ENCODE measurements at regions not wholly inside any gene's neighbourhood (a gene's known extent, or its start where the extent isn't known, plus 50 kb on each side); places are given as distances from the start of the nearest gene placed in this dataset.
A peak's percentile ranks its signal among the peaks of the same experiment; 100 is the strongest.

GRCh38 chr7:96855691-96856090, 146.0 kb upstream of the SEM1 start:
- no peaks in the 10 kb centered on the region for H3K4me1 ChIP-seq (ENCODE audit: control insufficient read depth in 5 of 5, insufficient read depth in 5 of 5, low read length in 5 of 5)
- WGBS, 2 donors, result 76 to 78% methylated on average over 1 of the region's 1 CpG
- H3K36me3 ChIP-seq (ENCODE audit: control insufficient read depth in 4 of 4, insufficient read depth in 4 of 4, low read length in 4 of 4), result no peaks in the 10 kb centered on the region
- no peak overlapping the region for H3K4me3 ChIP-seq
- peaks cover 0 to 3% (median 0%) of the 10 kb centered on the region in 4 donors for H3K9me3 ChIP-seq (ENCODE audit: control insufficient read depth in 4 of 4, insufficient read depth in 3 of 4, low read length in 3 of 4)
- no peak for ATAC-seq (ENCODE audit: insufficient read depth, low FRiP score)
- H3K27ac ChIP-seq (ENCODE audit: low read depth in 1 of 2, low read length in 1 of 2), result no peak overlapping the region
- TF ChIP-seq CTCF (IDR thresholded peaks at IDR 0.05; ENCODE audit: control extremely low read depth, extremely low read depth), result no peak
- H3K27me3 ChIP-seq (ENCODE audit: control insufficient read depth in 3 of 3, insufficient read depth in 3 of 3, low read length in 2 of 3), result no peaks in the 10 kb centered on the region
- no peak for DNase-seq
- H3K9ac ChIP-seq (ENCODE audit: insufficient read depth in 1 of 2, low read length in 2 of 2), result no peak overlapping the region

- Histone ChIP-seq H3K27ac (ENCODE audit: low read depth in 1 of 2, low read length in 1 of 2) (no peak overlapping the region), H3K9me3 (ENCODE audit: control insufficient read depth in 4 of 4, insufficient read depth in 3 of 4, low read length in 3 of 4) (peaks cover 0 to 2% (median 0%) of the 10 kb centered on the region in 4 donors), H3K36me3 (ENCODE audit: control insufficient read depth in 4 of 4, insufficient read depth in 4 of 4, low read length in 4 of 4) (no peaks in the 10 kb centered on the region), H3K27me3 (ENCODE audit: control insufficient read depth in 3 of 3, insufficient read depth in 3 of 3, low read length in 2 of 3) (no peaks in the 10 kb centered on the region), H3K4me3 (no peak overlapping the region), H3K9ac (ENCODE audit: insufficient read depth in 1 of 2, low read length in 2 of 2) (no peak overlapping the region), H3K4me1 (ENCODE audit: control insufficient read depth in 5 of 5, insufficient read depth in 5 of 5, low read length in 5 of 5) (no peaks in the 10 kb centered on the region)
- no peak for TF ChIP-seq CTCF (IDR thresholded peaks at IDR 0.05; ENCODE audit: control extremely low read depth, extremely low read depth)
- no peak for DNase-seq
- 79 to 81% methylated on average over 2 of the region's 2 CpGs for whole genome bisulfite sequencing, 2 donors
- no peak for ATAC-seq (ENCODE audit: insufficient read depth, low FRiP score)
Observed at GRCh38 chr7:96869538-96869937, 135.8 kb upstream of the DLX6 start.

GRCh38 chr7:96870185-96870584, 135.2 kb upstream of the DLX6 start:
- ATAC-seq (ENCODE audit: insufficient read depth, low FRiP score), result no peak
- TF ChIP-seq CTCF (IDR thresholded peaks at IDR 0.05; ENCODE audit: control extremely low read depth, extremely low read depth), result no peak
- H3K27ac ChIP-seq (ENCODE audit: low read depth in 1 of 2, low read length in 1 of 2), result no peak overlapping the region
- peaks cover 0 to 2% (median 0%) of the 10 kb centered on the region in 4 donors for H3K9me3 ChIP-seq (ENCODE audit: control insufficient read depth in 4 of 4, insufficient read depth in 3 of 4, low read length in 3 of 4)
- peak in 2 of 3 donors; percentile 8 to 63 for DNase-seq
- no peaks in the 10 kb centered on the region for H3K27me3 ChIP-seq (ENCODE audit: control insufficient read depth in 3 of 3, insufficient read depth in 3 of 3, low read length in 2 of 3)
- H3K36me3 ChIP-seq (ENCODE audit: control insufficient read depth in 4 of 4, insufficient read depth in 4 of 4, low read length in 4 of 4), result no peaks in the 10 kb centered on the region
- H3K4me3 ChIP-seq, result no peak overlapping the region
- 66 to 73% methylated on average over 2 of the region's 2 CpGs for WGBS, 2 donors
- H3K4me1 ChIP-seq (ENCODE audit: control insufficient read depth in 5 of 5, insufficient read depth in 5 of 5, low read length in 5 of 5), result no peaks in the 10 kb centered on the region
- no peak overlapping the region for H3K9ac ChIP-seq (ENCODE audit: insufficient read depth in 1 of 2, low read length in 2 of 2)

GRCh38 chr7:96870934-96871333, 134.4 kb upstream of the DLX6 start:
- no peak for DNase-seq
- H3K27me3 ChIP-seq (ENCODE audit: control insufficient read depth in 3 of 3, insufficient read depth in 3 of 3, low read length in 2 of 3), result no peaks in the 10 kb centered on the region
- ATAC-seq (ENCODE audit: insufficient read depth, low FRiP score), result no peak

More at GRCh38 chr7:96870934-96871333, 134.4 kb upstream of the DLX6 start:
- no peak overlapping the region for H3K27ac ChIP-seq (ENCODE audit: low read depth in 1 of 2, low read length in 1 of 2)
- H3K4me3 ChIP-seq, result no peak overlapping the region
- no peaks in the 10 kb centered on the region for H3K4me1 ChIP-seq (ENCODE audit: control insufficient read depth in 5 of 5, insufficient read depth in 5 of 5, low read length in 5 of 5)
- no peak overlapping the region for H3K9ac ChIP-seq (ENCODE audit: insufficient read depth in 1 of 2, low read length in 2 of 2)
- peaks cover 0 to 4% (median 0%) of the 10 kb centered on the region in 4 donors for H3K9me3 ChIP-seq (ENCODE audit: control insufficient read depth in 4 of 4, insufficient read depth in 3 of 4, low read length in 3 of 4)
- no peak for TF ChIP-seq CTCF (IDR thresholded peaks at IDR 0.05; ENCODE audit: control extremely low read depth, extremely low read depth)
- no peaks in the 10 kb centered on the region for H3K36me3 ChIP-seq (ENCODE audit: control insufficient read depth in 4 of 4, insufficient read depth in 4 of 4, low read length in 4 of 4)

Data from lung (tissue), 11 donors.